ENCODE measurements at regions not wholly inside any gene's neighbourhood (a gene's known extent, or its start where the extent isn't known, plus 50 kb on each side); places are given as distances from the start of the nearest gene placed in this dataset.

GRCh38 chr2:133840761-133841160 lies 272.5 kb upstream of the NCKAP5 start:
- TF ChIP-seq CTCF (conservative IDR thresholded peaks at IDR 0.05 in 1 of 2, IDR thresholded peaks at IDR 0.05 in 1 of 2; ENCODE audit: low read depth in 1 of 2, low read length in 2 of 2) = no peak
- TF ChIP-seq EZH2 (IDR thresholded peaks at IDR 0.05; ENCODE audit: low read length, missing control alignments) = no peak
